ENCODE measurements at regions not wholly inside any gene's neighbourhood (a gene's known extent, or its start where the extent isn't known, plus 50 kb on each side); places are given as distances from the start of the nearest gene placed in this dataset.
A peak's percentile ranks its signal among the peaks of the same experiment; 100 is the strongest.
"Not testable (repeated sequence)": the region's sequence is repeated elsewhere in the genome, so short reads cannot be mapped to it uniquely, and the experiment has no call there.

- DNase-seq: not testable (repeated sequence)
Observed at GRCh38 chr5:130817598-130818384, 347.3 kb downstream of the HINT1 start.

- no peak for DNase-seq
Observed at GRCh38 chr5:130815246-130815645, 349.8 kb downstream of the HINT1 start.

GRCh38 chr5:130808691-130809090 is 356.4 kb downstream of the HINT1 start:
- no peak for DNase-seq

GRCh38 chr5:130805648-130806047 is 359.4 kb downstream of the HINT1 start:
- DNase-seq: no peak

- no peak for DNase-seq
Observed at GRCh38 chr5:130805036-130805435, 360.0 kb downstream of the HINT1 start.

GRCh38 chr5:130801963-130802362 is 363.1 kb downstream of the HINT1 start:
- no peak for DNase-seq

GRCh38 chr5:130799015-130799414 is 366.0 kb downstream of the HINT1 start:
- DNase-seq: no peak

GRCh38 chr5:130797303-130797702 is 367.8 kb downstream of the HINT1 start:
- DNase-seq: no peak

- DNase-seq: no peak
Observed at GRCh38 chr5:130796902-130797301, 368.2 kb downstream of the HINT1 start.

- DNase-seq: no peak
Observed at GRCh38 chr5:130796032-130796431, 369.0 kb downstream of the HINT1 start.

GRCh38 chr5:130795037-130795436 is 370.0 kb downstream of the HINT1 start:
- DNase-seq: no peak

- DNase-seq: no peak
Observed at GRCh38 chr5:130777794-130778193, 387.3 kb downstream of the HINT1 start.

GRCh38 chr5:130773813-130774212 is 391.2 kb downstream of the HINT1 start:
- DNase-seq: no peak

GRCh38 chr5:130762031-130762430 is 403.0 kb downstream of the HINT1 start:
- DNase-seq: peak; percentile 18

- no peak for DNase-seq
Observed at GRCh38 chr5:130759061-130759460, 406.0 kb downstream of the HINT1 start.

GRCh38 chr5:130747556-130747955 is 417.5 kb downstream of the HINT1 start:
- no peak for DNase-seq

- not testable (repeated sequence) for DNase-seq
Observed at GRCh38 chr5:130746641-130747040, 418.4 kb downstream of the HINT1 start.

- no peak for DNase-seq
Observed at GRCh38 chr5:130743092-130743491, 422.0 kb downstream of the HINT1 start.

GRCh38 chr5:130740047-130740569 is 424.9 kb downstream of the HINT1 start:
- no peak for DNase-seq

- DNase-seq: no peak
Observed at GRCh38 chr5:130731839-130732238, 433.2 kb downstream of the HINT1 start.

GRCh38 chr5:130729541-130729940 is 435.5 kb downstream of the HINT1 start:
- no peak for DNase-seq

GRCh38 chr5:130727830-130728229 is 437.2 kb downstream of the HINT1 start:
- DNase-seq: no peak

- DNase-seq: no peak
Observed at GRCh38 chr5:130724658-130725057, 440.4 kb downstream of the HINT1 start.

GRCh38 chr5:130720355-130720754 is 444.7 kb downstream of the HINT1 start:
- DNase-seq: peak; percentile 58

- peak; percentile 21 for DNase-seq
Observed at GRCh38 chr5:130715541-130715940, 449.5 kb downstream of the HINT1 start.

Measured in fibroblast of skin of abdomen (primary cell).